ENCODE measurements at regions not wholly inside any gene's neighbourhood (a gene's known extent, or its start where the extent isn't known, plus 50 kb on each side); places are given as distances from the start of the nearest gene placed in this dataset.

DNA sequence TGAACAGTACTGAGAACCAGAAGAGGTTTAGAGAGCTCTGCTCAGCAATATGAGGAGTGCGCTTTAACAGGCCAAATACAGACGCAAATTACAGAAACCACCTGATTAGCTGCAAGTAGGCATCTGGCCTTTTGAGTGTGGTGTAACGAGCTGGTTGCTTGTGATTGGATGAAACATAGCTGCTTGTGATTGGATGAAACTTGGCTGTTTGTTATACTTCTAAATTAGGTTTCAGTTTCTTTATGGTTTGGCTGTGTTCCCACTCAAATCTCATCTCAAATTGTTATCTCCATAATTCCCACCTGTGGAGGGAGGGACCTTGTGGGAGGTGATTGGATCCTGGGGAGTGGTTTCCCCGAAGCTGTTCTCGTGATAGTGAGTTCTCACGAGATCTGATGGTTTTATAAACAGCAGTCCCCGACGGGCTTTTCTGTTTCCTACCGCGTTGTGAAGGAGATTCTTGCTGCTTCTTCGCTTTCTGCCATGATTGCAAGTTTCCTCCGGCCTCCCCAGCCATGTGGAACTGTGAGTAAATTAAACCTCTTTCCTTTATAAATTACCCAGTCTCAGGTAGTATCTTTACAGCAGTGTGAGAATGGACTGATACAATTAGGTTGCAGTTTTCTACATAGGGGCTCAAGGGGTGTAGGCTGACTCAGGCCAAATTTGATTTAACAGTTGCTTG, 655.9 kb upstream of the MAN1A1 start (continued):
- TF ChIP-seq, protein P1, sequence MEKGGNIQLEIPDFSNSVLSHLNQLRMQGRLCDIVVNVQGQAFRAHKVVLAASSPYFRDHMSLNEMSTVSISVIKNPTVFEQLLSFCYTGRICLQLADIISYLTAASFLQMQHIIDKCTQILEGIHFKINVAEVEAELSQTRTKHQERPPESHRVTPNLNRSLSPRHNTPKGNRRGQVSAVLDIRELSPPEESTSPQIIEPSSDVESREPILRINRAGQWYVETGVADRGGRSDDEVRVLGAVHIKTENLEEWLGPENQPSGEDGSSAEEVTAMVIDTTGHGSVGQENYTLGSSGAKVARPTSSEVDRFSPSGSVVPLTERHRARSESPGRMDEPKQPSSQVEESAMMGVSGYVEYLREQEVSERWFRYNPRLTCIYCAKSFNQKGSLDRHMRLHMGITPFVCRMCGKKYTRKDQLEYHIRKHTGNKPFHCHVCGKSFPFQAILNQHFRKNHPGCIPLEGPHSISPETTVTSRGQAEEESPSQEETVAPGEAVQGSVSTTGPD (CRISPR knock-in tag; IDR thresholded peaks at IDR 0.05): no peak
- TF ChIP-seq MTF2 (CRISPR knock-in tag; IDR thresholded peaks at IDR 0.05; ENCODE audit: borderline replicate concordance): no peak
- TF ChIP-seq, protein P2, sequence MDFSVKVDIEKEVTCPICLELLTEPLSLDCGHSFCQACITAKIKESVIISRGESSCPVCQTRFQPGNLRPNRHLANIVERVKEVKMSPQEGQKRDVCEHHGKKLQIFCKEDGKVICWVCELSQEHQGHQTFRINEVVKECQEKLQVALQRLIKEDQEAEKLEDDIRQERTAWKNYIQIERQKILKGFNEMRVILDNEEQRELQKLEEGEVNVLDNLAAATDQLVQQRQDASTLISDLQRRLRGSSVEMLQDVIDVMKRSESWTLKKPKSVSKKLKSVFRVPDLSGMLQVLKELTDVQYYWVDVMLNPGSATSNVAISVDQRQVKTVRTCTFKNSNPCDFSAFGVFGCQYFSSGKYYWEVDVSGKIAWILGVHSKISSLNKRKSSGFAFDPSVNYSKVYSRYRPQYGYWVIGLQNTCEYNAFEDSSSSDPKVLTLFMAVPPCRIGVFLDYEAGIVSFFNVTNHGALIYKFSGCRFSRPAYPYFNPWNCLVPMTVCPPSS (IDR thresholded peaks at IDR 0.05): no peak
- no peak for TF ChIP-seq ZNF225 (CRISPR knock-in tag; IDR thresholded peaks at IDR 0.05)
- no peak for TF ChIP-seq ZNF326 (CRISPR knock-in tag; IDR thresholded peaks at IDR 0.05; ENCODE audit: borderline replicate concordance)
- TF ChIP-seq ZNF558 (CRISPR knock-in tag; IDR thresholded peaks at IDR 0.05; ENCODE audit: borderline replicate concordance): no peak
- TF ChIP-seq ZNF724P (CRISPR knock-in tag; IDR thresholded peaks at IDR 0.05; ENCODE audit: borderline replicate concordance): no peak
- TF ChIP-seq NFYC (CRISPR knock-in tag; IDR thresholded peaks at IDR 0.05): peak; percentile 78
- no peak for TF ChIP-seq ZNF350 (CRISPR knock-in tag; IDR thresholded peaks at IDR 0.05; ENCODE audit: borderline replicate concordance, low read depth)
- TF ChIP-seq NFE2L2 (IDR thresholded peaks at IDR 0.05; ENCODE audit: low read length): no peak
- TF ChIP-seq NFRKB (IDR thresholded peaks at IDR 0.05): no peak
- peak; percentile 54; the same call in 1 of the 2 replicates for TF ChIP-seq MIER3 (CRISPR knock-in tag; IDR thresholded peaks at IDR 0.05; ENCODE audit: borderline replicate concordance)
- TF ChIP-seq HNF4G (IDR thresholded peaks at IDR 0.05; ENCODE audit: borderline replicate concordance, low read depth, low read length): no peak
- no peak for TF ChIP-seq HNF4G (CRISPR knock-in tag; IDR thresholded peaks at IDR 0.05; ENCODE audit: borderline replicate concordance, low read depth)
- TF ChIP-seq ZBTB1 (CRISPR knock-in tag; IDR thresholded peaks at IDR 0.05; ENCODE audit: borderline replicate concordance): no peak
- TF ChIP-seq SMARCC2 (IDR thresholded peaks at IDR 0.05): no peak
- TF ChIP-seq YEATS2 (CRISPR knock-in tag; IDR thresholded peaks at IDR 0.05; ENCODE audit: borderline replicate concordance): peak; percentile 86
- TF ChIP-seq YEATS4 (CRISPR knock-in tag; IDR thresholded peaks at IDR 0.05; ENCODE audit: borderline replicate concordance): peak; percentile 50; the same call in 1 of the 2 replicates
- TF ChIP-seq, protein P3, sequence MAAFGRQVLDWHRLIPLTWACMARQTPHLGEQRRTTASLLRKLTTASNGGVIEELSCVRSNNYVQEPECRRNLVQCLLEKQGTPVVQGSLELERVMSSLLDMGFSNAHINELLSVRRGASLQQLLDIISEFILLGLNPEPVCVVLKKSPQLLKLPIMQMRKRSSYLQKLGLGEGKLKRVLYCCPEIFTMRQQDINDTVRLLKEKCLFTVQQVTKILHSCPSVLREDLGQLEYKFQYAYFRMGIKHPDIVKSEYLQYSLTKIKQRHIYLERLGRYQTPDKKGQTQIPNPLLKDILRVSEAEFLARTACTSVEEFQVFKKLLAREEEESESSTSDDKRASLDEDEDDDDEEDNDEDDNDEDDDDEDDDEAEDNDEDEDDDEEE (CRISPR knock-in tag; IDR thresholded peaks at IDR 0.05): no peak
- 0 out of 2 replicates have a peak, but pooled peaks have one; percentile 20 for TF ChIP-seq ZNF670 (CRISPR knock-in tag; IDR thresholded peaks at IDR 0.05; ENCODE audit: borderline replicate concordance)
- peak; percentile 70; the same call in 1 of the 3 replicates for TF ChIP-seq MXI1 (IDR thresholded peaks at IDR 0.05; ENCODE audit: borderline replicate concordance, low read depth, low read length)
- no peak for TF ChIP-seq U2AF1 (optimal IDR thresholded peaks at IDR 0.05; ENCODE audit: low read depth, low read length)
- TF ChIP-seq ZNF549 (CRISPR knock-in tag; IDR thresholded peaks at IDR 0.05): no peak
- TF ChIP-seq, protein P4, sequence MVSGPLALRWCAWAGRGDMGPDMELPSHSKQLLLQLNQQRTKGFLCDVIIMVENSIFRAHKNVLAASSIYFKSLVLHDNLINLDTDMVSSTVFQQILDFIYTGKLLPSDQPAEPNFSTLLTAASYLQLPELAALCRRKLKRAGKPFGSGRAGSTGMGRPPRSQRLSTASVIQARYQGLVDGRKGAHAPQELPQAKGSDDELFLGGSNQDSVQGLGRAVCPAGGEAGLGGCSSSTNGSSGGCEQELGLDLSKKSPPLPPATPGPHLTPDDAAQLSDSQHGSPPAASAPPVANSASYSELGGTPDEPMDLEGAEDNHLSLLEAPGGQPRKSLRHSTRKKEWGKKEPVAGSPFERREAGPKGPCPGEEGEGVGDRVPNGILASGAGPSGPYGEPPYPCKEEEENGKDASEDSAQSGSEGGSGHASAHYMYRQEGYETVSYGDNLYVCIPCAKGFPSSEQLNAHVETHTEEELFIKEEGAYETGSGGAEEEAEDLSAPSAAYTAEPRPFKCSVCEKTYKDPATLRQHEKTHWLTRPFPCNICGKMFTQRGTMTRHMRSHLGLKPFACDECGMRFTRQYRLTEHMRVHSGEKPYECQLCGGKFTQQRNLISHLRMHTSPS (CRISPR knock-in tag; IDR thresholded peaks at IDR 0.05; ENCODE audit: low read depth): no peak
- no peak for TF ChIP-seq ZNF572 (CRISPR knock-in tag; IDR thresholded peaks at IDR 0.05)
- peak; percentile 77; the same call in 1 of the 2 replicates for TF ChIP-seq KMT2A (CRISPR knock-in tag; IDR thresholded peaks at IDR 0.05)
